Colonic mucosa (tissue), 4 donors: ENCODE measurements at regions not wholly inside any gene's neighbourhood (a gene's known extent, or its start where the extent isn't known, plus 50 kb on each side); places are given as distances from the start of the nearest gene placed in this dataset.

Experiments
- DNase-seq: peaks from one replicate; pipeline ENCODE4 v3.0.0-alpha.2; 2020
- H3K27ac ChIP-seq: fragments of 200-600 bp; one replicate; pipeline ENCODE4 v1.8.0; 2021
- H3K27me3 ChIP-seq: fragments of 200-600 bp; one replicate; pipeline ENCODE4 v1.8.0; 2021
- H3K36me3 ChIP-seq: fragments of 200-600 bp; one replicate; pipeline ENCODE4 v1.8.0; 2021
- H3K4me1 ChIP-seq: fragments of 200-600 bp; one replicate; pipeline ENCODE4 v1.8.0; 2021; ENCODE audit warnings: mild to moderate bottlenecking
- H3K4me3 ChIP-seq: fragments of 200-600 bp; one replicate; pipeline ENCODE4 v1.8.0; 2021
- H3K9ac ChIP-seq, 2 donors: one replicate each; pipeline ENCODE4 v1.7.0; 2013; ENCODE audit warnings: control low read depth in 2 of 2, low read depth in 2 of 2, low read length in 2 of 2
- H3K9me3 ChIP-seq: fragments of 200-600 bp; one replicate; pipeline ENCODE4 v1.8.0; 2021
- CTCF ChIP-seq: fragments of 200-600 bp; IDR thresholded peaks from one replicate; pipeline ENCODE4 v1.8.0; 2022; ENCODE audit warnings: antibody characterized with exemption, mild to moderate bottlenecking
- intact Hi-C: fragments of 100-400 bp; cut with DNase I; formaldehyde crosslinking; loops from one replicate; pipeline ENCODE4 v1.14.1; 2022
- donor health status: healthy.
- donor health status: DM: no; HTN: no; CAD: no.
- donor health status: DM: no; HTN: no; CAD: no.

- Histone ChIP-seq H3K4me1 (no peaks in the 10 kb centered on the region), H3K27ac (no peak overlapping the region), H3K9me3 (no peaks in the 10 kb centered on the region), H3K27me3 (no peaks in the 10 kb centered on the region), H3K36me3 (no peaks in the 10 kb centered on the region), H3K9ac (no peak overlapping the region), H3K4me3 (no peak overlapping the region)
- intact Hi-C loops = no loop called here
- no peak for DNase-seq
- TF ChIP-seq CTCF = no peak
Measured at GRCh38 chr5:5699062-5699461, 276.6 kb downstream of the ICE1 start.

- H3K27me3 ChIP-seq = no peaks in the 10 kb centered on the region
- H3K9ac ChIP-seq = no peak overlapping the region
- H3K36me3 ChIP-seq = no peaks in the 10 kb centered on the region
- no peak overlapping the region for H3K4me3 ChIP-seq
- no peak for TF ChIP-seq CTCF
- intact Hi-C loops = no loop called here
- no peak for DNase-seq
- no peak overlapping the region for H3K27ac ChIP-seq
- no peaks in the 10 kb centered on the region for H3K4me1 ChIP-seq
- no peaks in the 10 kb centered on the region for H3K9me3 ChIP-seq
Measured at GRCh38 chr5:5695266-5695665, 272.8 kb downstream of the ICE1 start.

- intact Hi-C loops = no loop called here
- DNase-seq = no peak
- H3K27ac ChIP-seq = no peak overlapping the region
- no peak overlapping the region for H3K4me3 ChIP-seq
- H3K9me3 ChIP-seq = no peaks in the 10 kb centered on the region
- no peaks in the 10 kb centered on the region for H3K27me3 ChIP-seq
- no peak for TF ChIP-seq CTCF
- no peaks in the 10 kb centered on the region for H3K36me3 ChIP-seq
- no peak overlapping the region for H3K9ac ChIP-seq
- H3K4me1 ChIP-seq = no peaks in the 10 kb centered on the region
Measured at GRCh38 chr5:5688925-5689310, 266.4 kb downstream of the ICE1 start.

GRCh38 chr5:5688194-5688924 lies 265.9 kb downstream of the ICE1 start:
- TF ChIP-seq CTCF = no peak
- Histone ChIP-seq H3K4me1 (no peaks in the 10 kb centered on the region), H3K4me3 (no peak overlapping the region), H3K27ac (no peak overlapping the region), H3K9ac (no peak overlapping the region), H3K9me3 (no peaks in the 10 kb centered on the region), H3K27me3 (no peaks in the 10 kb centered on the region), H3K36me3 (no peaks in the 10 kb centered on the region)
- intact Hi-C loops = no loop called here
- no peak for DNase-seq

DNA sequence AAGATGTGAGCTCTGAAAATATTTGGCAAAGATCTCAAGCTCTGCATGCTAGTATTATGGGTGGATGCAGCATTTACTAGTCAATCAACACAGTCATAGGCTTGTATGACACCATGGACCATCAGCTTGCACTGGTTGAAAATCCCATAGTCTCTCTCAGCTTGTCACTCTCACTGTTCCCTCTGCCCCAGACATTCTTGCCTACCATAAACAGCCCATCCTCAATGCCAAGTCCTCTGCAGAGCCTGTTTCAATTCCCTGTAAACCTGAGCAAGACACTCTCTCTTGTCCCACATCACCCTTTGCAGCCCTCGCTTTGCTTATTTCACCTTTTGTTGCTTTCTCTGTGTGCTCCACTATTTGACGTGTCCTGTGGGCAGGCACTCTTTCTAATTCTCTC lies 264.6 kb downstream of the ICE1 start:
- intact Hi-C loops = no loop called here
- H3K4me1 ChIP-seq = no peaks in the 10 kb centered on the region
- H3K27me3 ChIP-seq = no peaks in the 10 kb centered on the region
- no peak overlapping the region for H3K9ac ChIP-seq
- DNase-seq = no peak
- H3K27ac ChIP-seq = no peak overlapping the region
- TF ChIP-seq CTCF = no peak
- H3K9me3 ChIP-seq = no peaks in the 10 kb centered on the region
- H3K36me3 ChIP-seq = no peaks in the 10 kb centered on the region
- H3K4me3 ChIP-seq = no peak overlapping the region
